Activated CD4-positive, alpha-beta T cell treated with anti-CD3 and anti-CD28 coated beads for 48 hours (primary cell): ENCODE measurements at regions not wholly inside any gene's neighbourhood (a gene's known extent, or its start where the extent isn't known, plus 50 kb on each side); places are given as distances from the start of the nearest gene placed in this dataset.

Experiments
- DNase-seq: peaks from one replicate; pipeline ENCODE4 v3.0.0-alpha.2; 2020

GRCh38 chr12:46914336-46914735 is 88.5 kb upstream of the SLC38A4 start:
- no peak for DNase-seq

GRCh38 chr12:46915082-46915481 is 89.3 kb upstream of the SLC38A4 start:
- DNase-seq: no peak

- no peak for DNase-seq
Observed at GRCh38 chr12:46915836-46916235, 90.0 kb upstream of the SLC38A4 start.

GRCh38 chr12:46916796-46917419 is 91.1 kb upstream of the SLC38A4 start:
- DNase-seq: no peak

DNA sequence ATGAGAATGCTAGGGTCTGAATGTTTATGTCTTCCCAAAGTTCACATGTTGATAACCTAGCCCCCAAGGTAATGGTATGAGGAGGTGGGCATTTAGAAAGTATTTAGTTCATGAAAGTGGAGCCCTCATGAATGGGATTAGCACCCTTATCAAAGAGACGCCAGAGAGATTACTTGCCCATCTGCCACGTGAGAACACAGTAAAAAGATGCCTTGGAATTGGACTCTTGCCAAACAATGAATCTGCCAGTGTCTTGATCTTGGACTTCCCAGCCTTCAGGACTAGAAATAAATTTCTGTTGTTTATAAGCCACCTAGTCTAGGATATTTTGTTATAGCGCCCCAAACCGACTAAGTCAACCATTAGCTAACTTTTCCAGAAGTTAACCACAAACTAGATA is 92.0 kb upstream of the SLC38A4 start:
- no peak for DNase-seq

GRCh38 chr12:46918631-46919030 is 92.8 kb upstream of the SLC38A4 start:
- DNase-seq: no peak

DNA sequence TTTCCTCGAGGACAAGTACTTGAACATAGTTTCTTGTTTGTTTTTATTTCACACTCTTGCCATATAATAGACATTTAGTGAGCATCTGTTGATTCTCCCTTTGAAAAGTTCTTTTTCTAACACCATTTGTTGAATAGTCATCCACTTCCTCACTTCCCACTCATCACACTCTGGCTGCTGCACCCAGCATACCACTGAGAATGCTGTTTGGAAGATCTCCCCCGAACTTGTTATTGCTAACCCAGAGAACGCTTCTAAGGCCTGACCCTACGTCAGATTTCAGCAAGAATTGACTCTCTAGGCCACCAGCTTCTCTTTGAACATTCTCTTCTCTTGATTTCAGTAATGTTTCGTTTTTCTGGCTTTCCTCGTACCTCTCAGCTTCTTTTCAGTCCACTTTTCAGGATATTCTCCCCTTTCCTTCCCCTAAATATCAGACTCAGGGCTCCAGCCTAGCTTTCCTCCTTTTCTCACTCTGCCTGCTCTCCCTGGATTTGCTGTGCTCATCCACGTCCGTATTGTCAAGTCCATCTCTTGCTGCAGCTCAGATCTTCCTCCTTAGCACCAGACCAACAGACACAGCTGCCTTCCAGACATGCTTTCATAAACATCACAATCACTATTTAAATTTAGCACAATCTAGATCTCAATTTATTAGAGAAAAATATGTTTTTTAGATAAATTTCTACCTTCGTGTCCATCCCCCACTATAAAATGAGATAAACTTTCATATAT is 94.0 kb upstream of the SLC38A4 start:
- no peak for DNase-seq

- no peak for DNase-seq
Observed at GRCh38 chr12:46920499-46920898, 94.7 kb upstream of the SLC38A4 start.

DNA sequence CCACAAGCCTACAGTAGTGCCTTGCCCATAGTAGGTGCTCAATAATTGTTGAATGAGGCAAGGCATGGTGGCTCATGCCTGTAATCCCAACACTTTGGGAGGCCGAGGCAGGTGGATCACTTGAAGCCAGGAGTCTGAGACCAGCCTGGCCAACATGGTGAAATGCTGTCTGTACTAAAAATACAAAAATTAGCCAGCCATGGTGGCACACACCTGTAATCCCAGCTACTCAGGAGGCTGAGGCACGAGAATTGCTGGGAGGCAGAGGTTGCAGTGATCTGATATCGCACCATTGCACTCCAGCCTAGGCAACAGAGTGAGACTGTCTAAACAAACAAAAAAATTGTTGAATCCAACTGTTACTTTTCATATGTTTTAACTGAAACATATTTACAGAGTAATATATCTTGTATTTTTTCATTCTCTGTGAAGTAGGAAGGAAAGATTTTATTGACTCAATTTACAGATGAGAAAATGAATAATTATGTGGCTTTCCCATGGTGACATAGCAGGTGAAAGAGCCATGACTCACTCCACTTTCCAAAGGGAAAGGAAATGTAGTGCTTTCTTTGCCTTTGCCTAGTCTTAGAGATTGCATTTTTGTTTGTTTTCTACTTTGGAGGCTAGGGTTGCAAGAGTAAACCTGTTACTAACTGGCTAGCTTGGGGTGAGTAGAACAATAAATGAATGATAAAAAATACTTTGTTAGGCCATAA is 95.4 kb upstream of the SLC38A4 start:
- DNase-seq: no peak

GRCh38 chr12:46921764-46922133 is 96.0 kb upstream of the SLC38A4 start:
- DNase-seq: no peak

DNA sequence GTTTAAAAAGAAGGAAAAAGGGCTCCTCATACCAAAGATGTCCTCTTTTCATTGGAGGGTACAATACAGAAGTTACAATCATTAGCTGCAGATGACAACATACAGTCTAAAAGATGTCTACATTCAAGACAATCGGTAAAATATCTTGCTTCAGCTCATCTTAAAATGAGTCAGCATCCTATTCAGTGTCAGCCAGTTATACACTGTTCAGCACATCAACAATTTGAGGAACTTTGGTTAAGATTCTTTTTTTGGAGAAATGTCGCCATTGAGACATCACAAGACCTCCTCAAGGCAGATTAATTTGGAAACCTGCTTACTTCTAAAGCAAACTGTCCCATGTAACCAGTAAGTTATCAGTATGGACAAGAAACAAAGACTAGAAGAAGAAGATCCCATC is 100.7 kb upstream of the SLC38A4 start:
- DNase-seq: no peak

DNA sequence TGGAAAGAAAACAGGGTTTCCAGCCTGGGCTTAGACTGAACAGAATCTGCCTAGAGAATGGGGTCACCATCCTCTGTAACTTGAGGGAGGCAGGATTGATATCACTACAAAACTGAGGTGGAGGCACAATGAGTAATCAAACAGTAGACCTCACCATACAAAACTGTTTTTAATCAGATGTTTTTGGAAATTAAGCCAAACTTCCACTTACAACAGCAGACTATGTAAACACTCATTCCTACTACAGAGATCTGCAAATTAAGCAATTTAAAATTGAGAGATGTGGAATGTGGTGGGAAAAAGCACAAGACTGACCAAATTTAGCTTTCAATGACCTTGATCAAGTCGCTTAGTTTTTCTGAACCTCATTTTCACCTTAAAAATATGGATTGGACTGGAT is 104.3 kb upstream of the SLC38A4 start:
- DNase-seq: no peak

- DNase-seq: no peak
Observed at GRCh38 chr12:46933947-46934346, 108.2 kb upstream of the SLC38A4 start.

- no peak for DNase-seq
Observed at GRCh38 chr12:46934374-46935111, 108.7 kb upstream of the SLC38A4 start.

- DNase-seq: no peak
Observed at GRCh38 chr12:46935271-46935847, 109.6 kb upstream of the SLC38A4 start.

- DNase-seq: no peak
Observed at GRCh38 chr12:46936042-46936441, 110.2 kb upstream of the SLC38A4 start.

DNA sequence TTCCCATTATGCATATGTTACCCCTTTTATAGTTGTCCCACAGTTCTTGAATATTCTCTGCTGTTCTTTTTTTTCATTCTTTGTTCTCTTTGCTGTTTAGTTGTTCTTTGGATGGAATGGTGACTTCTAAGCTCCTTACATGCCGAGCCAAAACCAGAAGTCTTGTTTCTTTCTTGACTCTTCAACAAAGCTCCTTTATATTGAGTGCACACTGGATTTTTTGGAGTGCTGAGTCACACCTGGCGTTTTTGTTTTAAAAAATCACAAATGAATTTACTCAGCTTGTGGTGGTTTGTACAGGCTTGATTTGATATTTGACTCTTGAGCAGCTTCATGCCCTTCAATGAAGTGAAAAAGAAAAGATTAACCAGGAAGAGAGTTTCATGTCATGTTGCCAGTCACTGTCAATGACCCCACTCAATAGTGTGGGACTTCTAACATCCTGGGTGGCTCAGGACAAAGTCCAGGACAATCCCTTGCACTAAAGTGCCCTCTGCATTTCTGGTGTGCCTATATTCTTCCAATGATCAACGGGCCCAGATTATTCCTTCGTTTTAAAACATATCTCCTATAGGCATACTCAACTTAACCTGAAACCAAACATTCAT is 112.4 kb upstream of the SLC38A4 start:
- DNase-seq: no peak

GRCh38 chr12:46941981-46942380 is 116.2 kb upstream of the SLC38A4 start:
- DNase-seq: no peak

DNA sequence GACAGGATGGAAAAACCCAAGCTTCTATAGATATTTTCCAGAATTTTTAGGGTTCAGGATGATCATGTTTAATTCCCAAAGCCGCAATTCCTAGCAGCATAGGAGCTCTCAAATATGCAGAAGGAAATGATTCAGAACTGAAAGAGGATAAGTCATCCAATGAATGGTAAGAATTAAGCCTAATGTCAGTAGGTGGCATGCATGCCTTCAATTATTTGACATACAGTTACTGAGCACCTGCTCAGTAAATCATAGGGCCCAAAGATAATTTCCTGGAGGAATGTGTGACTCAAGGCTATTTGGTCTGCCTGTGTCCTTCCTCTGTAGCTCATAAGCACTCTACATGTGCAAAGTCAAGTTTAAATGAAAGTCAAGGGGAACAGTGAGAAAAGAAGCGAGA is 116.8 kb upstream of the SLC38A4 start:
- DNase-seq: no peak

DNA sequence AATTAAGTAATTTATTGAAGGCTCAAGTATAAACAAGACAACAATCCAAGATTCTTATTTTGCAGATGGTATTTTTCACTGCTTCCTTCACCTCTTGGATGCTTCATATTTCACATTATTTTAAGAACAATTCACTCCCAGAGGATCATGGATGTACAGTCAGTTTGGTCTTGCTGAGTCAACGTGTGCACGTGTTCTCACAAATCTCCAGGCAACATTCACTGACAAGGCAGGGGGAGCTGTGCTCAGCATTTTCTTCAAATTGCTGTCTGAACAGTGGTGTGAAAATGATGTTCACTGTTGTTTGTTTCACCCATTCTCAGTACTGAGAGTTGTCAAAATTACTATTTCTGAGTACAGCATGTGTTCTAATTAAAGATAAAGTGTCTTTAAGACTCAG is 118.3 kb upstream of the SLC38A4 start:
- no peak for DNase-seq

DNA sequence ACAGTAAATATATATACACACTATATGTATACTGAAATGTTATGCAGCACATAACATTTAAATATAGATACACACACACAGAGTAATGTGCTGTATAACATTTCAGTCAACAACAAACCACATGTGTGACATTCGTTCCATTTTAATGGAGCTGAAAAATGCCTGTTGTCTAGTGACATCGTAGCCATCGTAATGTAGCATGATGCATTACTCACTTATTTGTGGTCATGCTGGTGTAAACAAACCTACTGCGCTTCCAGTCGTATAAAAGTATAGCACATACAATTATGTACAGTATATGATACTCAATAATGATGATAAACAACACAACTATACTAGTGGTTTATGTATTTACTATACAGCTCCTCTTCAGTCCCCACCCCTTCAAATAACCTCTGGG is 119.0 kb upstream of the SLC38A4 start:
- no peak for DNase-seq

GRCh38 chr12:46945591-46945990 is 119.8 kb upstream of the SLC38A4 start:
- no peak for DNase-seq

DNA sequence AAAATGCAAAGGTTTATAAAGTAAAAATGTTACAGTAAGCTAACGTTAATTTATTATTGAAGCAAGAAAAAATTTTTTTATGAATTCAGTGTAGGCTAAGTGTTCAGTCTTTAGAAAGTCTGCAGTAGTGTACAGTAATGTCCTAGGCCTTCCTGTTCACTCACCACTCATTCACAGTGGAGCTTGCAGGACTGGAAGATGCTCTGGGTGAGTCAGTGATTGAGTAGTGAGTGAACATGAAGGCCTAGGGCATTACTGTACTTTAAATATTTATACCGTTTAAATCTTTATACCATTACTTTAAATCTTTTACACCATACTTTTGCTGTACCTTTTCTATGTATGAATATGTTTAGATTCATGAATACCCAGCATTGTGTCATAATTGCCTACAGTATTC is 120.3 kb upstream of the SLC38A4 start:
- DNase-seq: no peak
